Glomerular endothelial cell (primary cell): ENCODE measurements at regions not wholly inside any gene's neighbourhood (a gene's known extent, or its start where the extent isn't known, plus 50 kb on each side); places are given as distances from the start of the nearest gene placed in this dataset.

Experiments
- DNase-seq: peaks from one replicate; pipeline ENCODE4 v3.0.0-alpha.2; 2011; ENCODE audit warnings: low read depth, low spot score; ENCODE audit errors: extremely low read depth

- DNase-seq: no peak
These were observed 680.0 kb downstream of the BRD1 start for GRCh38 chr22:49147617-49148175.

- DNase-seq: no peak
These were observed 680.5 kb downstream of the BRD1 start for GRCh38 chr22:49147171-49147570.

GRCh38 chr22:49146511-49146910 lies 681.2 kb downstream of the BRD1 start:
- DNase-seq: no peak

- DNase-seq: no peak
These were observed 683.9 kb downstream of the BRD1 start for GRCh38 chr22:49143812-49144211.

DNA sequence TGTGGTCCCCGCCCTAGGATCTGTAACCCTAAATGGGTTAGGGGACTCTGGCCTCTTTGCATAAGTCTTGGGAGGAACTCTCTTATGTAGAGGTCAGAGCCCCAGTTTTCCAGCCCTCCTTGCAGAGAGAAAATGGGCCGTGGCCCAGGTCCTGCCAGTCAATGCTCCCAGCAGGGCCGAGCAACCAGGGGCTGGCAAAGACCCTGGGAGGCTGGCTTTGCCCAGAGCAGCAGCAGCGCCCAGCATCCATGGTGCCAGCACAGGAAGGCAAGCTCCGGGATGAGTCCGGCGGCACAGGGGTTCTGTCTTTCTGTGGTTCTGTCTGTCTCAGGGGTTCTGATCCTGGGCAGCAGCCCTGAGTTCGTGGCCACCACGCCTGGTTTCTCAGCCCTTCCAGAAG lies 684.8 kb downstream of the BRD1 start:
- no peak for DNase-seq

- DNase-seq: no peak
These were observed 685.4 kb downstream of the BRD1 start for GRCh38 chr22:49142296-49142695.

- DNase-seq: no peak
These were observed 685.9 kb downstream of the BRD1 start for GRCh38 chr22:49141761-49142160.

DNA sequence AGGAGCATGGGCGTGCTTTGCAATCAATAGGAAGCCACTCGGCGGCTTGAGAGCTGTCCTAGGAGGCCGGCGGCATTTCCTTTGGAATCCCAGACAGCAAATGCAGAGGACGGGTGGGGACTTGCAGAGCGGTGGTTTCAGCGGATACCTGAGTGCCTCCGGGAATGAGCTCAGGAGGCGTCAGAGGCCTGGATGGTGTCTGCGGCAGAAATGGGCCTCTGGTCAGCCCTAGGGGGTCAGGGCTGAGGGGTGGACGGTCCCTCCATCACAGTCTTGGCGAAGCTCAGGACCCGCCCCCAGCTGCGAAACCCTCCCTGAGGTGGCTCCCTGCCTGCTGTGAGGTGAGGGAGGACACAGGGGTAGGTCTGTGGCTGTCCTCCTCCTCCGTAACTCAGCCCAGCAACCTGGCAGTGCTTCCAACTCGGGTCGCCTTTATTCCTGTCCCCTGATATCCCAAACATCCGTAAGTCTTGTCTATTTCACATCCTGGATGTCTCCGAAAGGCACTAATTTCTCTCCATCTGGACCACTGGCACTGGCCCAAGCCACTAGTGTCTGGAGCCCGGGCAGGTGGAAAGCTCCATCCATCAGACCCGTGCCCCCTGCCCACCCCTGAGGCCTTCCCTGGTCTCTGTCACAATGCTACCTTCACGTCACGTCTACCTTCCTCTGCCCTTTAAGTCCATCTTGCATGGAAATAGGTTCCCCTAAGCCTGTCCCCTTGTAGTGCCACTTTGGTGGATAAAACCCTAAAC lies 686.6 kb downstream of the BRD1 start:
- DNase-seq: no peak

DNA sequence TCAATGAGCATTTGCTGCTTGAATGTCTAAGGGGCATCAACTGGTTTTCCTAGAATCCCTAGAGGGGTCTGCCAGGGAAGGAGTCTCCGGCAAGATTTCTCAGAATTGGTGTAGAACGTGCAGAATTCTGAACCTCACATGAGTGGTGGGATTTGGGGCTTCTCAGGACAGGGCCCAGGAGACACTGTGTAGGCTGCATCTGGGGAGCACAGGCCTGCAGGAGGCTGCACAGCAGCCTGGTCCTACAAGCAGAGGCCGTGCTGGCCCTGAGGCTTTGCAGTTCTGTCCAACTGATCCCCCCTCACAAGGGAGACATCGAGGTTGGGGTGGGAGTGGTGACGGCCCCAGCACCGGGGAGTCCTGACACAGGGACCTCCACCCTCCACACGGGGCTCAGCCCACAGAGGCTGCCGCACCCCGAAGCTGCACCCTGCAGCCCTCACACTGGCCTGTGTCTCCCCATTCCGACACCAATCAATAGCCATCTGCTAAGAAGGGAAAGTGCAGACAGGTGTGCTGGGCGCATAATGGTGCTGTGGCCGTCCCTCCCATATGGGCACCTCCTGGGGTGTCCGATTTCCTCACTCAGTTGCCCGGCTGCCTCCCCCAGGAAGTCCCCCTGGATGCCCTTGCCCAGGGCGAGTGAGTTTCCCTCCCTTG lies 688.1 kb downstream of the BRD1 start:
- DNase-seq: no peak

DNA sequence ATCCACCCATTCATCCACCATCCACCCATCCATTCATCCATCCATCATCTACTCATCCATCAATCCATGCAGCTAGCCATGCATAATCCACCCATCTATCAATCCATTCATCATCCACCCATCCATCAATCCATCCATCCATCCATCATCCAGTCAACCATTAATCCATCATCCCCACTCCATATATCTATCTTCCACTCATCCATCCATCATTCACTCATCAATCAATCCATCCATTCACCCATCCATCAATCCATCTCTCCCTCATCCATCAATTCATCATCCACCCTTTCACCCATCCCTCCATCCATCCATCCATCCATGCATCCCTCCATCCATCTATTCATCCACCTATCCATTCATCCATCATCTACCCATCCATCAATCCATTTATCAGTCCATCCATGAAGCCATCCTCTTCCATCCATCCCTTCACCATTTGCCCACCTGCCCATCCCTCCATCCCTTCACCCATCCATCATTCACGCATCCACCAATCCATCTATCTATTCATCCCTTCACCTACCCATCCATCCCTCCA lies 689.4 kb downstream of the BRD1 start:
- no peak for DNase-seq

- no peak for DNase-seq
These were observed 690.4 kb downstream of the BRD1 start for GRCh38 chr22:49137206-49137840.

DNA sequence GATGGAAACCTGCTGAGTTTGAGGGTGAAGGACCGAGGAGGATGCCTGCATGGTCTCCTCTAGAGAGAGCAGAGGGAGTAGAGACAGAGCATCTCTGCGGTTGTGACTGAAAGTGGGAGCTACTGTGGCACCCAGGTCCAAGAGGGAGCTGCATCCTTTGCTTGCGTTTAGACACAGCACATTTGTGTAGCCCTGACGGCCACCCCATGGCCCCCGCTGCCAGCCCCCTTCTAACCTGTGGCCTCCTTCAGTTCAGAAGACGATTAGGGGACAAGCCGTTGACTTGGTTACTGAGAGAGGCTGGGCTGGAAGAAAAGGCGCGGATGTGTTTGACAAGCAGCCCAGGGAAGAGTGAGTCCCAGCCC lies 690.9 kb downstream of the BRD1 start:
- DNase-seq: no peak

DNA sequence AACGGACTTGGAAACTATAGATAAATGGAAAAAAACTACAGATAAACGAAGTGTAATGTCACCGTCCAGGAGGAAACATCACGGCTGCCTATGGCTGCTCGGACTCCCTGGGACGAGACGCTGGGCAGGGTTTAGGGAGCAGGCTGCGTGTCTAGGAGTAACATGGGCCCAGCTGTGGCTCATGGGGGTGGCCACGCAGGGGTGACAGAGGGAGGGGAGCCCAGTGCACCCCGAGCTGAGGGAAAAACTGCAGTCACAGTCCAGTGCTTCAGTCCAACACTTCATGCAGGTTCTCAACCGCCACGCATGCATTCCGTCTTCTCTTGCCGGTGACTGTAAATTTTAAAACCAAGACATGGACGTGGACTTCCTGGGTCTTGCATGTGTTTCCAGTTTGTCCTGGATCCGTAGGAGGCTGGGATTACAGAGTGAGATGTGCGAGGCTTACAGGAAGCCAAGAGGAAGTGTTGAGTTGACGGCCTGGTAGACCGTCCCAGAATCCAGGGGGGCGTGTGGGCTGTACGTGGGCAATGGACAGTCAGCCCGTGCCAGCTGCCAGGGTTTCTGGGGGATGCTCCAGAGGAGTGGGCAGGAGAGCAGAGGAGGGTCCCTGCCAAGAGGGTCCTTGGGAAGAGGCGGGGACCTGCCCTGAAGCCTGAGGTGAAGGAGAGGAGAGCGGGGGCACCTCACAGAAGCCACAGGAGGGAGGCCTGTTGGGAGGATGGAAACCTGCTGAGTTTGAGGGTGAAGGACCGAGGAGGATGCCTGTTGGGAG lies 691.4 kb downstream of the BRD1 start:
- no peak for DNase-seq

GRCh38 chr22:49134076-49134475 lies 693.6 kb downstream of the BRD1 start:
- DNase-seq: no peak

DNA sequence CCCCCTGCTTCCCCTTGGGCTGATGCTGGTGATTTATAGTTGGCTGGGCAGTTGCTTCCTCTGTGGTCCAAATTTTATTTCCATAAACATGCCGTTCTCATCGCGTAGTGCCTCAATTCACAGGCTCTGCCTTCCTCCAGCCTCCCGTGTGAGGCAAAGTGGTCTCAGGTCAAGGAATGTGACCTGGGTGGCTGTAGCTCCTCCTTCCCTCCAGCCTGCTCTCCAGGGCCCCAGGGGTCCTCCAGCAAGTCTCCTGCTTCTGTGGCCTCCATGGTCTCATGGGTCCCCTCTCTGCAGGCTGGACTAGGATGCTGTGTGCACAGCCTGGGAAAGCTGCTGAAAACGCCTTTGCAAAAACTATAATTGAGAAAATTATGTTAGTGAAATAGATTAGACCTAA lies 694.1 kb downstream of the BRD1 start:
- DNase-seq: no peak

DNA sequence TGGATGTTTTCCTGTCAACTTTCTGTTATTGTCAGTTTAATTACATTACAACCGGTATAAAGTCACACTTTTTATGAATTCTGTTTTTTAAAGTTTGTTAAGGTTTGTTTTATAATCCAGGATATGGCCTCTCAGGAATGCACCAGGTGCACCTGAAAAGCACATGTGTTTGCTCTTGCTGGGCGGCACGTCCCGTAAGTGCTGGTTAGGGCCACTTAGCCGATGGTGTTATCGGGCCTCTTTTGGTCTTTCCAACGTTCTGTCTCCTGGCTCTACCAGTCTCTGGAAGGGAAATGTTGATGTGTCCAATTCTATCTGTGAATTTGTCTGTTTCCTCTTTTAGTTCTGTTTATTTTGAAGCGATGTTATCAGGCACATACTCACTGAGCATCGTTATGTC lies 695.7 kb downstream of the BRD1 start:
- no peak for DNase-seq

DNA sequence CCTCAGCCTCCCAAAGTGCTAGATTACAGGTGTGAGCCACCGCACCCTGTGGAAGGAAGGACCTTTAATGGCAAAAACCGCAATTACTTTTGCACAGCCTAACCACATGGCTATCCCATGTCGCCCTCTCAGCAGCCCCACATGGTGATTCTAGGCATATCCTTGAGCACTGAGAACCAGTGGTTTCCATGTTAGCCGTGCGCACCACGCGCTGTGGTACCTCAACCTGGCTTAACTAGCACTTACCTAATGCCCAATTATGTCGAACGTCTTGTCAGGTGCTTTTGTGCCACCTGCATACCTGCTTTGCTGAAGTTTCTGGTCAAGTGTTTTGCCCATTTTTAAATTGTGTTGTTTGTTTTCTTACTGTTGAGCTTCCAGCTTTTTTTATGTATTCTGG lies 697.9 kb downstream of the BRD1 start:
- DNase-seq: no peak

DNA sequence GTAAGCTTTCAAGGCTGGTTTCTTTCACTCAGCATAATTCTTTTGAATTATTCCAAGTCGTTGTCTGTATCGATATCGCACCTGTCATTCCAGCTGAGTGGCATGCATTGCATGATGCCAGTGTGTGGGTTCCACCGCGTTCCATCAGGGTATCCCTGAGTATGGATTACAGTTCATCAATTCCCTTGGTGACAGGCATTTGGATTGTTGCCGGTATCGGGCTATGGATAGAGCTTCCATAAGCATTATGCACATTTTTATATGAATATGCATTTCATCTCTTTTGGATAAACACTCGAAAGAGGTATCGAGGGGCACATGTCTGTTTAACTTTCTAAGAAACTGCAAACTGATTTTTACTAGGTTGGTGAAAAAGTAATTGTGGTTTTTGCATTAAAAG lies 698.8 kb downstream of the BRD1 start:
- DNase-seq: no peak

DNA sequence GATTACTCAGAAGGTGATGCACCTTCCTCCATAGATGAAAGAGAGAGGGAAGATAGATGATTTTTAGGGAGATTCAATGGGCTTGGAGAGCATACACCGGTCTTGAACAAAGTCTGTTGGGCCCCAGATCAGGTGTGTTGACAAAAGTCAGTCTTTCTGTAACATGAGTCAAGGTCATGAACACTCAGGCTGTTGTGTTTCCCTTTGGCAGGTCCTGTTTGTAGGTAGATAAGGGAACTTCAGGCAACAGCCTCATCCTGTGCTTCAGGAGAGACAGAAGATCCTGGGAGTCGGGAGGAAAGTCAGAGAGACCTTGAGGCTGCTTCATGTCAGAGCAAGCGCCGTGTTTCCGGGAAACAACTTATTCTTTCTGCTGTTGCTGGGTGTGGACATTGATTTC lies 703.1 kb downstream of the BRD1 start:
- no peak for DNase-seq

DNA sequence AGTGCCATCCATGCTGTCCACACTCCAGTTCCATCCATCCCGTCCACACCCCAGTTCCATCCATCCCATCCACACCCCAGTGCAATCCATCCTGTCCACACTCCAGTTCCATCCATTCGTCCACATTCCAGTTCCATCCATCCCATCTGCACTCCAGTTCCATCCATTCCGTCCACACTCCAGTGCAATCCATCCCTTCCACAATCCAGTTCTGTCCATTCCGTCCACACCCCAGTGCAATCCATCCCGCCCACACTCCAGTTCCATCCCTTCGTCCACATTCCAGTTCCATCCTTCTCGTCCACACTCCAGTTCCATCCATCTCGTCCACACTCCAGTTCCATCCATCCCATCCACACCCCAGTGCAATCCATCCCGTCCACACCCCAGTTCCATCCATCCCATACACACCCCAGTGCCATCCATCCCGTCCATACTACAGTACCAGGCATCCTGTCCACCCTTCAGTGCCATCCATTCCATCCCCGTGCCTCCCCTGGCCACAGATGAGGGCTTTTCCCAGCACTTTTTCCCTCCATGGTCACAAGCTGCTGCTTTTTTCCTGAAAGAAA lies 704.0 kb downstream of the BRD1 start:
- DNase-seq: no peak

DNA sequence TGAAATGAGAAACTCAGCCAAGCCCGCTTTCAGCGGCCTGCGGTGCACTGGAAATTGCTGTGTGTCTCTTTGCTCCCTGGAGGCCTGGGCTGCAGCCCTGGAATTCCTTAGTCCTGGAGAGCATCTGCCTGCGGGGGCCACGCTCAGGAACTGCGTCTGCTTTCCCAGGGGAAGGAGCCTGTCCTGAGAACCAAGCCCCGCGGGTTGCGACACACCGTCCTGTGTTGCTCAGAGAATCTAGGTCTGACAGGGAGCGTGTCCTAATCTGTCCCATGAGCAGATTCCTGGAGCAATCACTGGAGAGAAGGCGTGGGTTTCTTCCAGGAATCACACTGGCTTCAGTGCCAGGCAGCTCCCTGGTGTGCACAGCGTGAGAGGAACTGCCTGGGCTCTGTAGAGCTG lies 708.1 kb downstream of the BRD1 start:
- no peak for DNase-seq
